ENCODE measurements at regions not wholly inside any gene's neighbourhood (a gene's known extent, or its start where the extent isn't known, plus 50 kb on each side); places are given as distances from the start of the nearest gene placed in this dataset.

- no peak overlapping the region for H3K4me3 ChIP-seq (ENCODE audit: control insufficient read depth, low read depth, low read length)
- no peak for DNase-seq (ENCODE audit: low read depth)
Observed at GRCh38 chr20:39452583-39453340, 490.6 kb downstream of the DHX35 start.

GRCh38 chr20:39451386-39451785 lies 489.2 kb downstream of the DHX35 start:
- no peak overlapping the region for H3K4me3 ChIP-seq (ENCODE audit: control insufficient read depth, low read depth, low read length)
- no peak for DNase-seq (ENCODE audit: low read depth)
- TF ChIP-seq CTCF (conservative IDR thresholded peaks at IDR 0.05; ENCODE audit: control insufficient read depth, insufficient read depth, low read depth, low read length), result no peak

More at GRCh38 chr20:39452583-39453340, 490.6 kb downstream of the DHX35 start:
- no peak for TF ChIP-seq CTCF (conservative IDR thresholded peaks at IDR 0.05; ENCODE audit: control insufficient read depth, insufficient read depth, low read depth, low read length)

- no peak overlapping the region for H3K4me3 ChIP-seq (ENCODE audit: control insufficient read depth, low read depth, low read length)
- no peak for TF ChIP-seq CTCF (conservative IDR thresholded peaks at IDR 0.05; ENCODE audit: control insufficient read depth, insufficient read depth, low read depth, low read length)
- no peak for DNase-seq (ENCODE audit: low read depth)
Observed at GRCh38 chr20:39446397-39446796, 484.3 kb downstream of the DHX35 start.

GRCh38 chr20:39445095-39445494 lies 483.0 kb downstream of the DHX35 start:
- no peak for DNase-seq (ENCODE audit: low read depth)
- H3K4me3 ChIP-seq (ENCODE audit: control insufficient read depth, low read depth, low read length), result no peak overlapping the region
- no peak for TF ChIP-seq CTCF (conservative IDR thresholded peaks at IDR 0.05; ENCODE audit: control insufficient read depth, insufficient read depth, low read depth, low read length)

GRCh38 chr20:39433466-39433865 lies 471.3 kb downstream of the DHX35 start:
- peak; percentile 6 for DNase-seq (ENCODE audit: low read depth)
- H3K4me3 ChIP-seq (ENCODE audit: control insufficient read depth, low read depth, low read length), result no peak overlapping the region
- no peak for TF ChIP-seq CTCF (conservative IDR thresholded peaks at IDR 0.05; ENCODE audit: control insufficient read depth, insufficient read depth, low read depth, low read length)

GRCh38 chr20:39431091-39431880 lies 469.1 kb downstream of the DHX35 start:
- DNase-seq (ENCODE audit: low read depth), result no peak
- no peak for TF ChIP-seq CTCF (conservative IDR thresholded peaks at IDR 0.05; ENCODE audit: control insufficient read depth, insufficient read depth, low read depth, low read length)
- no peak overlapping the region for H3K4me3 ChIP-seq (ENCODE audit: control insufficient read depth, low read depth, low read length)
